ENCODE measurements at regions not wholly inside any gene's neighbourhood (a gene's known extent, or its start where the extent isn't known, plus 50 kb on each side); places are given as distances from the start of the nearest gene placed in this dataset.
A peak's percentile ranks its signal among the peaks of the same experiment; 100 is the strongest.

DNA sequence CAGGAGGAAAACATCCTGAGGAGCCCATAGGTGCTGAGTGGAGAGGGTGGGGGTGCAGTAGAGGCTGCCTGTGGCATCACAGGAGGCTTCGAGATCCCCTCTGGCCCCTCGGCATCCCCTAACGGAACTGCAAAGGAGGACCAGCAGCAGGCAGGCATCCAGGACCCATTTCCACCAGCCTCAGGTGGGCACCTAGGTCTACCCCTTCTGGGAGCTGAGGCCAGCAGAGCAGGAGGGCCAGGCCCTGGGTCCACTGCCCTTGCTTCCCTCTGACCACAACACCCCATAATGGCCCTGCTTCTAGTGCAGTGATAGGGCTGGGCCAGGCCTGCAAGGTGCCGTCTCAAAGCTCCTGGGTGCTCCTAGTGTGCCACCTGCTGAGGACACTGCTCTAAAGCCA, 723.0 kb downstream of the PTPRU start:
- Histone ChIP-seq H3K36me3 (no peaks in the 10 kb centered on the region), H3K27ac (no peak overlapping the region), H3K4me1 (no peaks in the 10 kb centered on the region), H3K27me3 (peaks cover 0 to 39% of the 10 kb centered on the region in 2 donors), H3K9me3 (no peaks in the 10 kb centered on the region), H3K4me3 (no peak overlapping the region)
- intact Hi-C loops (cut with DNase I; ENCODE audit: low total_unique reads): no loop called here
- TF ChIP-seq, protein P1, sequence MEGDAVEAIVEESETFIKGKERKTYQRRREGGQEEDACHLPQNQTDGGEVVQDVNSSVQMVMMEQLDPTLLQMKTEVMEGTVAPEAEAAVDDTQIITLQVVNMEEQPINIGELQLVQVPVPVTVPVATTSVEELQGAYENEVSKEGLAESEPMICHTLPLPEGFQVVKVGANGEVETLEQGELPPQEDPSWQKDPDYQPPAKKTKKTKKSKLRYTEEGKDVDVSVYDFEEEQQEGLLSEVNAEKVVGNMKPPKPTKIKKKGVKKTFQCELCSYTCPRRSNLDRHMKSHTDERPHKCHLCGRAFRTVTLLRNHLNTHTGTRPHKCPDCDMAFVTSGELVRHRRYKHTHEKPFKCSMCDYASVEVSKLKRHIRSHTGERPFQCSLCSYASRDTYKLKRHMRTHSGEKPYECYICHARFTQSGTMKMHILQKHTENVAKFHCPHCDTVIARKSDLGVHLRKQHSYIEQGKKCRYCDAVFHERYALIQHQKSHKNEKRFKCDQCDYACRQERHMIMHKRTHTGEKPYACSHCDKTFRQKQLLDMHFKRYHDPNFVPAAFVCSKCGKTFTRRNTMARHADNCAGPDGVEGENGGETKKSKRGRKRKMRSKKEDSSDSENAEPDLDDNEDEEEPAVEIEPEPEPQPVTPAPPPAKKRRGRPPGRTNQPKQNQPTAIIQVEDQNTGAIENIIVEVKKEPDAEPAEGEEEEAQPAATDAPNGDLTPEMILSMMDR (IDR thresholded peaks at IDR 0.05): no peak
- DNase-seq: peak in 1 of 2 donors; percentile 20

DNA sequence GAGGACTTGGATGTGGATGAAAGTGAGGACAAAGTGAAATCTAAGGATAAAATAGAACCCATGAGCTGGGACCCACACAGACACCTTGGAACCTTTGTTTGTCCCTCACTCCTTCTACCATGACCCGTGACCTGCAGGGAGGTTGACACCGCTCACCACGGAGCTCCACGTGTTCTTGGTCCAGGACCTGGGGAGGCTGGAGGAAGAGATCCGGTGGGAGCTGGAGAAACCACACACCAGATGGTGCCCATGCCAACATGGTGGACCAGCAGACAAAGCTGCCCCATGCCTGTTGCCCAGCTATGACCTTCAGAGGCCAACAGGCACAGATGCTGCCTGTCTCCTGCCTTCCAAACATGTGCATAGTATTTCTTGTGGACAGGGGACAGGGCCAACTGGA, 721.9 kb downstream of the PTPRU start:
- peak in 1 of 2 donors; percentile 25 for DNase-seq
- Histone ChIP-seq H3K4me3 (no peak overlapping the region), H3K36me3 (no peaks in the 10 kb centered on the region), H3K27me3 (peaks cover 0 to 36% of the 10 kb centered on the region in 2 donors), H3K27ac (no peak overlapping the region), H3K9me3 (no peaks in the 10 kb centered on the region), H3K4me1 (no peaks in the 10 kb centered on the region)
- intact Hi-C loops (cut with DNase I; ENCODE audit: low total_unique reads): no loop called here
- TF ChIP-seq, protein P1 (IDR thresholded peaks at IDR 0.05): no peak

DNA sequence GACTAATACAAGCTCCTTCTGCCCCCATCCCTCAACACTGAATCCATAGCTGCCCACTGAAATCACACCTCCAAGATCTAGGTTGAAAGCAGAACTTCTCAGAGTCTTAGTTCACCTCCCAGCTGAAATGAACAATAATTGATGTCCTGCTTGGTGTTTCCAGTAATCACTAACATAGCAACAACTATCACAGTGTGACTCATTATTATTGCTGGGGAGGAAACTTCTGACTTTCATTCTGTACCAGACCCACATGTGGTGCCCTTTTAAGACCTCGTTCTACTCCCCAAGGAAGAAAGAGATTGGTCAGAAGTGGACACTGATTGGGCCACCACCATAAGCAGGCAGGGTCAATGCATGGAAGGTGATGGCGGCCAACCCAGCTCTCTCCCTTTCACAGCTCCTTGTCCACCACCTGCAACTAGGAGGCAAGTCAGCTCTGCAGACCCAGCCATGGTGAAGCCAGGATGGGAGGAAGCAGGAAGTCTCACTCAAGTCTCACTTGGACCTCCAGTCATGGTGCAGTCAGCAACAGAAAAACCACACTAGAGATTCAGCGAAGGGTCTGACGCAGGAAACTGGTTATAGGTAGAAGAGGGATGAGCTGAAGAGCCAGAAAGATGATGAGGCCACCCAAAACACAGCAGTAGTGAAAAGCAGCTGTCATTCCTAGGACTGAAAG, 720.2 kb downstream of the PTPRU start:
- Histone ChIP-seq H3K27me3 (peaks cover 0 to 36% of the 10 kb centered on the region in 2 donors), H3K4me1 (no peaks in the 10 kb centered on the region), H3K27ac (no peak overlapping the region), H3K9me3 (no peaks in the 10 kb centered on the region), H3K36me3 (no peaks in the 10 kb centered on the region), H3K4me3 (no peak overlapping the region)
- TF ChIP-seq, protein P1 (IDR thresholded peaks at IDR 0.05): no peak
- intact Hi-C loops (cut with DNase I; ENCODE audit: low total_unique reads): no loop called here
- DNase-seq: peak in 1 of 2 donors; percentile 27

DNA sequence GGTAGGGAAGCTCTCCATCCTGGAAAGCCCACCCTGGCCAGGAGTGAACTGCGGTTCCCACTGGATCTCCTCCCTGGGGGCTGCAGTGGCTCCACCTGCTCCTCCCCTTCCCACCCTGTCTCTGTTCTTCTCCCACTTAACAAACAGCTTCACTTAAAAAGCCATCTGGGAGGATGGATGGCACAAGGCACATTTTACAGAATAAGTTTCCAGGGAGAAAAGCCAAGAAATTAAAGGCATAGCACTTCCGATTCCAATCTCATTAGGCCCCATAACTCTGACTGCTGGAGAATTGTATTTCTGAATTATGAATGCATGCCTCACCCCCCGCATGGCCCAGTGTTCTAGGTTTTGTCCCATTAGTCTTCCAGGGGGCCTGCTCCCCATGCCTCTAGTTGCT, 718.3 kb downstream of the PTPRU start:
- TF ChIP-seq, protein P1 (IDR thresholded peaks at IDR 0.05): no peak
- no peak for DNase-seq

DNA sequence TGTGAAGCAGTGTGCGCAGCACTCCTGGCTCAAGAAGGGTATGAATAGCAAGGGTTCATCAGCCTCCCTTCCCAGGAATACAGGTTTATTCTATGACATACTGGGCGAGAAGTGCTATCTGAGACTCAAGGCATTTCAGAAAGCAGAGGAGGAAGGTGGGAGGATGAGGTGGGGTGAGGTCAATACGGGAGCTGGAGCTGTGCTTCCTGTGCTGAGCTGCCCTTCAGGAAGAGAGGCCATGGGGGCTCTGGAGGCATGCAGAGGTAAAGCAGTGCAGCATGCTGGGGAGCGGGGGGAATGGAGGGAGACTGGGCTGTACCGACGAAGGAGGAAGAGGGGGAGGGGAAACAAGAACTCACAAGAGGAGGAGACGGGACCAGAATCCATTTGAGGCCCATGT, 717.6 kb downstream of the PTPRU start:
- DNase-seq: no peak
- H3K27me3 ChIP-seq: peaks cover 0 to 30% of the 10 kb centered on the region in 2 donors
- H3K36me3 ChIP-seq: no peaks in the 10 kb centered on the region
- no peak overlapping the region for H3K27ac ChIP-seq
- intact Hi-C loops (cut with DNase I; ENCODE audit: low total_unique reads): no loop called here
- no peak overlapping the region for H3K4me3 ChIP-seq
- TF ChIP-seq, protein P1 (IDR thresholded peaks at IDR 0.05): no peak
- H3K4me1 ChIP-seq: no peaks in the 10 kb centered on the region
- no peaks in the 10 kb centered on the region for H3K9me3 ChIP-seq

More for the DNA sequence above, 718.3 kb downstream of the PTPRU start:
- Histone ChIP-seq H3K4me1 (no peaks in the 10 kb centered on the region), H3K36me3 (no peaks in the 10 kb centered on the region), H3K27me3 (peaks cover 0 to 30% of the 10 kb centered on the region in 2 donors), H3K27ac (no peak overlapping the region), H3K9me3 (no peaks in the 10 kb centered on the region), H3K4me3 (no peak overlapping the region)
- intact Hi-C loops (cut with DNase I; ENCODE audit: low total_unique reads): no loop called here

Data from tibial artery (tissue), 4 donors.